ENCODE measurements at regions not wholly inside any gene's neighbourhood (a gene's known extent, or its start where the extent isn't known, plus 50 kb on each side); places are given as distances from the start of the nearest gene placed in this dataset.
A peak's percentile ranks its signal among the peaks of the same experiment; 100 is the strongest.

- no peak for DNase-seq (ENCODE audit: low spot score)
These were observed 508.8 kb downstream of the MN1 start for GRCh38 chr22:27292542-27293299.

- no peak for DNase-seq (ENCODE audit: low spot score)
These were observed 507.7 kb downstream of the MN1 start for GRCh38 chr22:27293721-27294445.

- no peak for DNase-seq (ENCODE audit: low spot score)
These were observed 506.5 kb downstream of the MN1 start for GRCh38 chr22:27295040-27295439.

DNA sequence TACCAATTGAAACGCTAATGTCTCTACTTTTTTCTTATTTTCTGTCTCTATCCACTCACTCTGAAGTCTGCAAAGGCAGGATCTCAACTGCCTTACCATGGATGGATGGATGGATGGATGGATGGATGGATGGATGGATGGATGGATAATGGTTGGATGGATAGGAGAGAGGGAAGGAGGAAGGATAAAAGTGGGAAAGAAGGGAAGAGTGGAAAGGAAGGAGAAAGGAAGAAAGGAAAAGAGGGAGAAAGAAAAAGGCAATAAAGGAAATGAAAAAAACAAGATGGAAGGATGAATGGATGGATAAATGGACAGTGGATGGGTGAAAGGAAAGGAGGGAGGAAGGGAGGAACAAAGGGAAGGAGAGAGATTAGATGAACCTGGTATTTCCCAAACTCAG lies 506.0 kb downstream of the MN1 start:
- DNase-seq (ENCODE audit: low spot score) = no peak

GRCh38 chr22:27296091-27296675 lies 505.4 kb downstream of the MN1 start:
- DNase-seq (ENCODE audit: low spot score) = no peak

- no peak for DNase-seq (ENCODE audit: low spot score)
These were observed 504.4 kb downstream of the MN1 start for GRCh38 chr22:27297125-27297524.

DNA sequence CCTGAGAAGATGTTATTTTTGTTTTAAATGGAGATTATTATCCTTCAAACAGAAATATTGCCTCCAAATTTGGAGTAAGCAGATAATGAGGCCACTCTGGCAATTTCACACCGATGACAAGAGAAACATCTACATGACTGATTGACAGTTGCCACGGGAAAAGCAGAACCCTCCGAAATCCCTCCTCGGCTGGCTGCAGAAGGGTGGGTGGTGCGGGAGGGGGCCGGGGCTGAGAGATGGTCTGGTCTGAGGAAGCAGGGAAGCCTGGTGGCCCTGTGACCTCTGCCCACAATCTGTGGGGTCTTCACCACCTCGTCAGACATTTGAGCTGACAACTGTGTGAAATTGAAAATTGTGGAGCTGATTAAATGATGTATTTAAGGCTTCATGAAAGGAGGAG lies 503.2 kb downstream of the MN1 start:
- DNase-seq (ENCODE audit: low spot score) = no peak

DNA sequence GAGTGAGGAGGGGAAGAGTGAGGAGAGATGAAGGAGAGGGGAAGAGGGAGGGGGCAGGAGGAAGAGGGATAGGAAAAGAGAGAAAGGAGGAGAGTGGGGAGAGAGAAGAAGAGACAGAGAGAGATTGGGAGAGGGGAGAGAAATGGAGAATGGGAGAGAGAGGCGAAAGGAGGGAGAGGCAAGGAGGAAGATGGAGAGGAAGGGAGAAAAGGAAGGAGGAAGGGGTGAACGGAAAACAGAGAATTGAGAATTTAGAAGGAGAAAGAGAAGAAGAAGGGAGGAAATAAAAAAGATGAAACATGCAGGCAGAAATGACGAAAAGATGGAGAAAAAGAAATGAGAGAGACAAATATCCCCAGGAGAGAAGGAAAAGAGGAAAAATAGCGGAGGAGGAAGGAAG lies 502.8 kb downstream of the MN1 start:
- no peak for DNase-seq (ENCODE audit: low spot score)

DNA sequence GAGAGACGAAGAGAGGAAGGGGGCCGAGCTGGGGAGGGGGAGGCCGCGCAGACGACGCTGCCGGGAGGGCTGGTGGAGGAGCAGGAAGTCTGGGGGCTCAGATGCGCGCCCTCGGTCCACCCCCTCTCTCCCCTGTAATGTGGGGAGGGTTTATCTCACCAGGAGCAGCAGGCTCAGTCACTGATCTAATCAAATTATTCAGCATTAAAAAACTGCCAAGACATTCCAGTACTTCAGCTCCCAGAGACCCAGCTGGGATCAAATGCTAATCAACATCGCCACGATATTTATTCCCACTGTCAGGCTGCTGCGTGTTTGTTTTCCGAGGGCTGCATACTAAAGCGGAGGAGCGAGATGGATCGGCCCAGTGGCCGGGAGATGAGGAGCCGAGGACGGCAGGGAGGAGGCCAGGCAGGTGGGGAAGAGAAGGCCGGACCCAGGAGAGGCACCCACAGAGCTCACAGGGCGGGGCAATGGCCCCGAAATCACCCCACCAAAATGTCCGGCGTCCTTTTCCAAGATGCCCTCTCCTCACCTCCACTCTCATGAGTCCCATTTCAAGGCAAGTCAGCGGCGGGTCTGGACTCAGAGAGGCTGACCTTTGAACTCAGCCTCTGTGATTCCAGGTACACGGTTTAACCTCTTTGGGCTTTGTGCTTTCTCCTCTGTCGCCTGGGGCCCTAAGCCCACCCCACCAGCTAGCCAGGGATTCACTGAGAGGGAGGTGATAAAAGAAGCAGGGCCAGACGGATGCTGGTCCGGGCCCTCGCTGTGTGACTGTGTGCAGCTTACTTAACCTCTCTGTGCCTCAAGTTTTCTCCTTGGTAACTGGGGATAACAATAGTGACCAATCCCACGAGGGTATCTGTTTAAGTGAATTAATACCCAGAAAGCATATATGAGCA lies 502.1 kb downstream of the MN1 start:
- peak; percentile 26 for DNase-seq (ENCODE audit: low spot score)

- DNase-seq (ENCODE audit: low spot score) = no peak
These were observed 500.8 kb downstream of the MN1 start for GRCh38 chr22:27300536-27301285.

GRCh38 chr22:27302501-27302900 lies 499.1 kb downstream of the MN1 start:
- DNase-seq (ENCODE audit: low spot score) = no peak

DNA sequence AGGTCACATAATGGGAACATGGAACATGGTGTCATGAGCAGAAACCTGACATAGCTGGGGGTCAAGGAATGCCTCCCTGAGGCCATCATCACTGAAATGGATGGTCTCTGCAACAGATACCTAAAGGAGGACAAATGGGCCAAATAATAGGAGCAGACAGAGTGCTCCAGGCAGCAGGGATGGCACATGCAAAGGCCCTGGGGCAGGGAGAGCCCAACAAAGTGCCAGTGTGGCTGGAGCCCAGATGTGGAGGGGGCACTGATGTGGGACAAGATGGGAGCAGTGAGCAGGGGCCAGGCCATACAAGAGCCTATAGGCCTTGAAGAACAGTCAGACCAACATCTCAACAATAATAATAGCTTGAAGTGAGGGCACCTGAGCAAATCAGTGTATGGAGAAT lies 497.8 kb downstream of the MN1 start:
- DNase-seq (ENCODE audit: low spot score) = no peak

- no peak for DNase-seq (ENCODE audit: low spot score)
These were observed 494.8 kb downstream of the MN1 start for GRCh38 chr22:27306771-27307170.

DNA sequence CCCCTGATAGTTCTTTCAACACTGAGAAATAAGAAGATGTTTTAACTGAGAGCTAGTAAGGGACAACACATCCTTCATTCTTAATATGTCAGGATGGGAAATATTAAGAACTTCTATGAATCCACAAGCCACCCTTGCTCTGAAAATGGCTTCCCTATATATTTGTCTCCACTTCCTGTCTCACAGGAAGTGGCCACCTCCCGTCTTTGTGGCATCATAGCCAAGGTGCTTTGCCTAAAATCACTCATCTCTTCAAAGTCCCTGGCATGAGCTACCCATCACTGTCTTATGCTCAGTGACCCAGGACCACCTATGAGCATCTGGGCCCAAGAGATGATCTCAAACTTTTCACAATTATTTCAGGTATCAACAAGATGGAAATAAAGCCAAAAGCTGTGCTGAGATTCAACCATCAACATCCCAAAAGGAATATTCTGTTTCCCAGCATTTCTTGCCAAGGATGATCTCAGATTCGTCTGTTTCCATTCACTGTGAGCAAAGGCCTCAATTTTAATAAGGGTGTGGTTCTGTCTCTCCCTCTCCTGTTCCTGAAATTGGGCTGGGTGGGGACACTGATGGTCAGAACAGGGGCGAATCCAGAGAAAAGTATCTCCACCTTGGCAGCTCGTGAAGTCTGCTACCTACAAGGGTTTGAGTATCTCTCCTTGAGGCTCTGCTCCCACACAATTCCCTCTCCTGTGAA lies 493.9 kb downstream of the MN1 start:
- no peak for DNase-seq (ENCODE audit: low spot score)

DNA sequence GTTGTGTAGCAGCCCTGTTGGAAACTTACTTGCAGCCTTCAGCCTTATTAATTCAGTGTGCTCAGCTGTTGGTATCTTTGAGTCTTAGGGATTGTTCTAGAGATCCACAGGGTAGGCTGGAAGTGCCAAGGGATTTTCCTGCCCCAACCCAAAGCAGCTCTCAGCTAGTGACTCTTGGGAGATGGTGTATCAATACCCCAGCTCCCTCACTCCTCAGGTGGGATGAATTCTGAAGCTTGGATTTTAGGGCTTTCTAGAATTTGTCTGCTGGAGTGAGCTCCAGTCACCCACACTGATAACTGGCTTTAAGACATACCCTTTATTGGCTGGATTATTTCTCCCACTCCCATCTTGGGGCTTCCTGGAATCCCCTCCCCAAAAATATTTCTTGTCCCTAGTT lies 493.0 kb downstream of the MN1 start:
- DNase-seq (ENCODE audit: low spot score) = no peak

DNA sequence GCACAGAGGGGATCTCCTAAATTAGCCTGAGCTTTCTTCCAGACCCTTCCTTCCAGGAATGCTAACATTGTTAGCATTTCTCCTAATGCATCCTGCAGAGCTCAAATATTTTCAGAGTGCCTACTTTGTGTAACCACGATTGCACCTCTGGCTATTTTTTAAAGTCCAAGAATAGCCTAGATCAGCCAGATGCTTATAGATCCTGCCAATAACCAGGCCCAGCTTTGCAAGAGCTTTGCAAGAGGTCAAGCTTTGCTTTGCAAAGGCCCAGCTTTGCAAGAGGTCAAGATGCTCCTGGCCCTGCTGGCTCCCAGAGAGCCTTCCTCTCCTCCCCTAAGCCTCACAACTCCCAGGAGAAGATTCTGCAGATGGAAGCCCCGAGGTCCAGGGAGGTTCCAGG lies 491.9 kb downstream of the MN1 start:
- no peak for DNase-seq (ENCODE audit: low spot score)

GRCh38 chr22:27310966-27311697 lies 490.4 kb downstream of the MN1 start:
- DNase-seq (ENCODE audit: low spot score) = no peak

- DNase-seq (ENCODE audit: low spot score) = peak; percentile 32
These were observed 489.6 kb downstream of the MN1 start for GRCh38 chr22:27311698-27312550.

DNA sequence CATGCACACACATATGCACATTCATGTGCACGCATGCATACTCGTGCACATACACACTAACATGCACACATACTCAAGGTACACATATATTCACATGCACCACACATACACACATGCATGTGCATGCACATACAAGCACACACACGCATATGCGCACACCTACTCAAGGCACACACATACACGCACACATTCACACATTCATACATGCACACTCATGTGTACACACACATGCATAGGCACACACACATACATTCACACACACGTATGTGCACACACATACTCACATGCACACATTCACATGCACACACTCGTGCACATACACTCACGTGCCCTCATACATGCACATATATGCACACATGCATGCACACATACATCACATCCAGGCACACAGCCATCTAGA lies 489.0 kb downstream of the MN1 start:
- DNase-seq (ENCODE audit: low spot score) = no peak
